OCI-LY3 (cell line): ENCODE measurements at regions not wholly inside any gene's neighbourhood (a gene's known extent, or its start where the extent isn't known, plus 50 kb on each side); places are given as distances from the start of the nearest gene placed in this dataset.

Experiments used
- CTCF ChIP-seq: fragments of 200-600, 300-600 bp; sonication (generic); IDR thresholded peaks from 2 replicates; pipeline ENCODE4 v1.5.1; 2014; ENCODE audit warnings: antibody characterized with exemption, low read length, low read depth
- EZH2phosphoT487 ChIP-seq: fragments of 200-600 bp; shearing (Covaris generic); IDR thresholded peaks from 2 replicates; pipeline ENCODE4 v1.6.1; 2018; ENCODE audit warnings: antibody characterized with exemption, mixed run types, low read depth

GRCh38 chr6:150466196-150466595 is 97.4 kb downstream of the IYD start:
- TF ChIP-seq CTCF, result no peak
- TF ChIP-seq EZH2phosphoT487, result no peak
